Neural cell (in vitro differentiated cells): ENCODE measurements at regions not wholly inside any gene's neighbourhood (a gene's known extent, or its start where the extent isn't known, plus 50 kb on each side); places are given as distances from the start of the nearest gene placed in this dataset.

ENCODE experiments used
- CTCF ChIP-seq: fragments of 450-650 bp; IDR thresholded peaks from 2 replicates; pipeline ENCODE4 v1.5.1; 2014; ENCODE audit warnings: antibody characterized with exemption, mild to moderate bottlenecking, moderate library complexity; ENCODE audit not compliant: poor library complexity, severe bottlenecking
- EP300 ChIP-seq: fragments of 450-650 bp; conservative IDR thresholded peaks from 2 replicates; pipeline ENCODE4 v1.6.1; 2014; ENCODE audit warnings: antibody characterized with exemption, mild to moderate bottlenecking, moderate library complexity; ENCODE audit not compliant: poor library complexity, severe bottlenecking
- EZH2 ChIP-seq: fragments of 200-600, 300-800 bp; shearing (Covaris generic), sonication (generic); IDR thresholded peaks from 2 replicates; pipeline ENCODE4 v1.6.1; 2014; ENCODE audit warnings: antibody characterized with exemption, low read length, borderline replicate concordance, mild to moderate bottlenecking; ENCODE audit not compliant: insufficient read depth, poor library complexity, severe bottlenecking
- MXI1 ChIP-seq: fragments of 450-650 bp; conservative IDR thresholded peaks from 2 replicates; pipeline ENCODE4 v1.6.1; 2014; ENCODE audit warnings: antibody characterized with exemption, mild to moderate bottlenecking; ENCODE audit not compliant: poor library complexity, severe bottlenecking
- POLR2AphosphoS5 ChIP-seq: IDR thresholded peaks from 2 replicates; pipeline ENCODE4 v1.6.1; 2012
- REST ChIP-seq: IDR thresholded peaks from 2 replicates; pipeline ENCODE4 v1.6.1; 2012; ENCODE audit warnings: borderline replicate concordance
- SMC3 ChIP-seq: fragments of 450-650 bp; conservative IDR thresholded peaks from 2 replicates; pipeline ENCODE4 v1.6.1; 2014; ENCODE audit warnings: antibody characterized with exemption, mild to moderate bottlenecking, moderate library complexity; ENCODE audit not compliant: poor library complexity
- TAF1 ChIP-seq: IDR thresholded peaks from 2 replicates; pipeline ENCODE4 v1.6.1; 2012; ENCODE audit warnings: low read depth

DNA sequence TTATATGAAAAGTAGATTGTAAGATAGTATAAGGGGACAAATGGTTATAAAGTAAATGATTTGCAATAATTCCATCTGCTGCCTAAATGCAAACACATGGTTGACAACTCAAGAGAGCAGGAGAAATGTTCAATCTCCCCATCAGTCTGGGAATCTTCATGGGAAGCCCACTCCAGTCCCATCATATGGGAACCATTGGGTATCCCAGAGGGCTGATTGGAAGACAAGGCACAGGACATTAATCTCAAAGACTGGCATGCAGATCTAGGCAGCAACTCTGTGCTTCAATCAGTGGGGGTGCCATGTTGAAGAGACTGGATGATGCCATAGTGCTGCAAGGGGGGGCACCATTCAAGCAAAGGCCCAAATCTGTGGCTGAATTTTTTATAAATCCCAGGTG lies 193.1 kb upstream of the PDE4D start:
- TF ChIP-seq TAF1 (no peak), CTCF (no peak), POLR2AphosphoS5 (no peak), MXI1 (no peak), EZH2 (no peak), EP300 (no peak), REST (no peak), SMC3 (no peak)
